PC-9 (cell line): ENCODE measurements at regions not wholly inside any gene's neighbourhood (a gene's known extent, or its start where the extent isn't known, plus 50 kb on each side); places are given as distances from the start of the nearest gene placed in this dataset.

Experiments used
- BruUV-seq: library from RNA; stranded (reverse); fragments of 400-500 nt; replicated peaks from 2 replicates; lab custom pipeline; 2021; lab: Mats Ljungman, UMichigan
- CTCF ChIA-PET: fragments of 300-600 bp; sonication (Branson Sonifier 250); formaldehyde crosslinking; loops from one replicate; lab custom pipeline; 2022; ENCODE audit warnings: antibody characterized with exemption; lab: Charles Lee
- POLR2A ChIA-PET: fragments of 300-600 bp; sonication (Branson Sonifier 250); formaldehyde crosslinking; loops from one replicate; lab custom pipeline; 2022; ENCODE audit warnings: antibody characterized with exemption; ENCODE audit not compliant: unreplicated experiment; lab: Charles Lee
- DNase-seq, 2 experiments: peaks; one replicate each; pipeline versions ENCODE4 v3.0.0 to v3.0.0-alpha.2; 2015 to 2022; ENCODE audit warnings: mixed read lengths in 1 of 2
- H2AFZ ChIP-seq: fragments of 200-600 bp; sonication (generic); 2 replicates; pipeline ENCODE4 v1.8.1; 2017; ENCODE audit warnings: antibody characterized with exemption
- H3F3A ChIP-seq: fragments of 200-600 bp; sonication (generic); 2 replicates; pipeline ENCODE4 v1.8.1; 2017; ENCODE audit warnings: antibody characterized with exemption, mild to moderate bottlenecking, low read depth; ENCODE audit not compliant: insufficient read depth
- H3K27ac ChIP-seq: fragments of 200-600 bp; sonication (generic); 2 replicates; pipeline ENCODE4 v1.6.1; 2016; ENCODE audit warnings: mixed run types
- H3K27me3 ChIP-seq: fragments of 200-600 bp; sonication (generic); 2 replicates; pipeline ENCODE4 v1.6.1; 2016; ENCODE audit warnings: low read depth, mixed run types; ENCODE audit not compliant: insufficient read depth
- H3K36me3 ChIP-seq: fragments of 200-600 bp; sonication (generic); 2 replicates; pipeline ENCODE4 v1.6.1; 2016; ENCODE audit warnings: low read depth, mixed run types
- H3K4me1 ChIP-seq: fragments of 200-600 bp; sonication (generic); replicated peaks from 2 replicates; pipeline ENCODE4 v1.6.1; 2016; ENCODE audit warnings: mixed run types; ENCODE audit not compliant: insufficient read depth
- H3K4me2 ChIP-seq: fragments of 200-600 bp; sonication (generic); 2 replicates; pipeline ENCODE4 v1.6.1; 2017; ENCODE audit warnings: mixed run types
- H3K4me3 ChIP-seq: fragments of 200-600 bp; sonication (generic); 2 replicates; pipeline ENCODE4 v1.6.1; 2016; ENCODE audit warnings: mixed run types
- H3K79me2 ChIP-seq: fragments of 200-600 bp; sonication (generic); 2 replicates; pipeline ENCODE4 v1.6.1; 2017; ENCODE audit warnings: low read depth, mixed run types
- H3K9me2 ChIP-seq: fragments of 200-600 bp; sonication (generic); 2 replicates; pipeline ENCODE4 v1.8.1; 2017; ENCODE audit warnings: mild to moderate bottlenecking; ENCODE audit not compliant: insufficient read depth
- H3K9me3 ChIP-seq: fragments of 200-600 bp; sonication (generic); 2 replicates; pipeline ENCODE4 v1.8.1; 2016; ENCODE audit warnings: low read depth; ENCODE audit not compliant: insufficient read depth
- H4K20me1 ChIP-seq: fragments of 200-600 bp; sonication (generic); 2 replicates; pipeline ENCODE4 v1.8.1; 2017; ENCODE audit not compliant: insufficient read depth
- CTCF ChIP-seq: fragments of 200-600 bp; sonication (generic); conservative IDR thresholded peaks from 2 replicates; pipeline ENCODE4 v1.6.1; 2017; ENCODE audit warnings: mixed run types, antibody characterized with exemption, mild to moderate bottlenecking, moderate library complexity
- EZH2 ChIP-seq: fragments of 200-600 bp; sonication (generic); IDR thresholded peaks from 2 replicates; pipeline ENCODE4 v1.8.0; 2017; ENCODE audit warnings: antibody characterized with exemption, low read depth
- intact Hi-C: fragments of 100-400 bp; cut with micrococcal nuclease; formaldehyde crosslinking; loops from one replicate; pipeline ENCODE4 v1.10.0; 2022; ENCODE audit not compliant: unreplicated experiment

DNA sequence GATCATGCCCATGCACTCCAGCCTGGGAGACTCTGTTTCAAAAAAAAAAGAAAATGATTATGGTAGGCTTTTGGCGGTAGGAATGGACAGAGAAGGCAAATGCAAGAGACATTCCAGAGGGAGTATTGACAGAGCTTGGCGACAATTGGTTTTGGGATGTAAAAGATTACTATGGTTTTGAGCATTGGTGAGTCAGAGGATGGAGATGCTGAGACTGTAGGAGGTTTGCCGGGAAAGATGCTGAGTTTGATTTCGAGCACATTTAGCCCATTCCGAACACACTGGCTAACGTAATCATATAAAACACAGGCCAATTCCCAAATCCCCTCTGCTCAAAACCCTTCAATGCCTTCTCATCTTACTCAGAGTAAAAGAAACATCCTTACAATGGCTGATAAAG, 161.6 kb upstream of the MKLN1 start:
- peaks cover 45% of the 10 kb centered on the region for H3F3A ChIP-seq
- no peaks in the 10 kb centered on the region for H3K9me3 ChIP-seq
- H3K36me3 ChIP-seq = no peaks in the 10 kb centered on the region
- H3K9me2 ChIP-seq = 0 out of 2 replicates have a peak, but pooled peaks cover 3% of the 10 kb centered on the region
- CTCF ChIA-PET = interaction anchor here (0.6 to 0.7 kb wide), 3 partner anchors 15 to 190 kb away, joined by 3 to 10 read pairs (median 4); no protein-coding TSS in a partner anchor
- H4K20me1 ChIP-seq = no peaks in the 10 kb centered on the region
- no TSS peak for BruUV-seq
- H3K4me3 ChIP-seq = no peak overlapping the region
- peaks cover 55% of the 10 kb centered on the region for H3K4me1 ChIP-seq
- H3K4me2 ChIP-seq = no peak overlapping the region
- POLR2A ChIA-PET = interaction anchor here (0.7 kb wide), 1 partner anchor 254 kb away, joined by 8 read pairs; no protein-coding TSS in a partner anchor
- peak overlapping the region; percentile 95 for H3K27ac ChIP-seq
- no peaks in the 10 kb centered on the region for H3K27me3 ChIP-seq
- intact Hi-C loops = no loop called here
- no peak for TF ChIP-seq CTCF
- TF ChIP-seq EZH2 = no peak
- H2AFZ ChIP-seq = no peak overlapping the region
- no peak for DNase-seq
- no peaks in the 10 kb centered on the region for H3K79me2 ChIP-seq

DNA sequence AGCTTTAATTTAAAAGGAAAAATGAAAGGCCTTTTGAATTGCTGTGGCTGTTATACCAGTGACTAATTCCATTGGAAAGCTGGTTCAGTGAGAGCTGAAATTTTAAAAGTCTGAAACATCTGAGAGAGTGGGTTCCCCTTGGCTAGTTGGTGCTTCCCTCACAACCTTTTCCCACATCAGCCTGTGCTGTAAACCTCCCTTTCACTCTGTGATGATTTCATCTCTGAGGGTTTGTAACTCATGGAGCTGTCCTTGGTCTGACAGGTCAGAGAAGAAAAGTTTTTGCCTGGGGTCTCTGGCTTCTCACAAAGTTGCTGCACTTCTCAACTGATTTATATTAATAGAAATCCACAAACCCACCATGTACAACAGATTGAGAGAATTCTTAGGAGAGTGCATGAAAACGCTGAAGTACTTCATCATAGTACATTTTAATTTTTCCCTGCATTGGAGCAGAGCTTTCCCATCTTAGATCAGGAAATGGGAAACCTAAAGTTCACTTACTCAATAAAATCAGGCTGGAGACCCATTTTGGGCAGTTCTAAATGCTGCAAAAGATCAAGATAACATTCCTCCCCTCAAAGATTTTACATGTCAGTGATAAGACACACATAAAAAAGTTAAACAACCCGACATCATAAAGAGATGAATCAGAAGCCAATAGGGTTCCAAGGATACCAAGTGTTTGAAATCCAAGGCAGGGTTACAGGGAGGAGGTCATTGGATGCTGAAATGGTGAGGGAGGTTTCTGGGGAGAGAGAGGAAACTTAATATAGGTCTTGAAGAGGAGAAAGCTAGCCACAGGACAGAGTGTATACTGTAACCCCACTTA, 157.0 kb upstream of the MKLN1 start:
- H4K20me1 ChIP-seq = no peaks in the 10 kb centered on the region
- no peak overlapping the region for H3K4me2 ChIP-seq
- H3K9me2 ChIP-seq = no peaks in the 10 kb centered on the region
- BruUV-seq = no TSS peak
- no peaks in the 10 kb centered on the region for H3K9me3 ChIP-seq
- CTCF ChIA-PET = interaction anchor here (0.6 kb wide), 1 partner anchor 84 kb away, joined by 8 read pairs; no protein-coding TSS in a partner anchor
- no peak overlapping the region for H3K4me3 ChIP-seq
- no peak overlapping the region for H2AFZ ChIP-seq
- peaks cover 48% of the 10 kb centered on the region for H3K4me1 ChIP-seq
- DNase-seq = no peak
- no peaks in the 10 kb centered on the region for H3K79me2 ChIP-seq
- POLR2A ChIA-PET = no interaction called here
- intact Hi-C loops = loop anchor here (5.0 kb wide), 1 partner anchor 252 kb away; no protein-coding TSS in a partner anchor
- no peaks in the 10 kb centered on the region for H3K36me3 ChIP-seq
- TF ChIP-seq EZH2 (no peak), CTCF (no peak)
- peak overlapping the region; percentile 26; the same call in 1 of the 2 replicates for H3K27ac ChIP-seq
- peaks cover 38% of the 10 kb centered on the region for H3F3A ChIP-seq
- H3K27me3 ChIP-seq = no peaks in the 10 kb centered on the region

GRCh38 chr7:131173145-131173890, 154.4 kb upstream of the MKLN1 start:
- no peaks in the 10 kb centered on the region for H3K27me3 ChIP-seq
- TSS peak; percentile 37 for BruUV-seq
- H3K9me3 ChIP-seq = no peaks in the 10 kb centered on the region
- H3K9me2 ChIP-seq = no peaks in the 10 kb centered on the region
- H2AFZ ChIP-seq = no peak overlapping the region
- intact Hi-C loops = loop anchor here (1.0 to 5.0 kb wide), 4 partner anchors 9 to 249 kb away; no protein-coding TSS in a partner anchor
- peak overlapping the region; percentile 85 for H3K27ac ChIP-seq
- H3K4me1 ChIP-seq = peaks cover 42% of the 10 kb centered on the region
- DNase-seq = peak; percentile 62 to 91
- H4K20me1 ChIP-seq = no peaks in the 10 kb centered on the region
- no peaks in the 10 kb centered on the region for H3K79me2 ChIP-seq
- ChIA-PET POLR2A (interaction anchor here (0.6 to 1.8 kb wide), 6 partner anchors 9 to 1375 kb away, joined by 3 to 31 read pairs (median 4); no protein-coding TSS in a partner anchor), CTCF (interaction anchor here (0.6 to 0.7 kb wide), 2 partner anchors 153 to 247 kb away, joined by 5 to 9 read pairs; no protein-coding TSS in a partner anchor)
- H3K4me3 ChIP-seq = peak overlapping the region; percentile 28; the same call in 1 of the 2 replicates
- H3K4me2 ChIP-seq = peak overlapping the region; percentile 63
- peaks cover 30% of the 10 kb centered on the region for H3F3A ChIP-seq
- no peaks in the 10 kb centered on the region for H3K36me3 ChIP-seq
- TF ChIP-seq CTCF (no peak), EZH2 (no peak)
